Neuronal stem cell (in vitro differentiated cells): ENCODE measurements at regions not wholly inside any gene's neighbourhood (a gene's known extent, or its start where the extent isn't known, plus 50 kb on each side); places are given as distances from the start of the nearest gene placed in this dataset. TPM values are rescaled to one million over a fixed set of nuclear protein-coding genes. Genes with fewer than 3 reads are reported as not detected.
"Not testable (repeated sequence)": the region's sequence is repeated elsewhere in the genome, so short reads cannot be mapped to it uniquely, and the experiment has no call there.

Experiments
- DNase-seq: peaks from one replicate; pipeline ENCODE4 v3.0.0-alpha.2; 2013; ENCODE audit warnings: low spot score
- H2AFZ ChIP-seq: one replicate; pipeline ENCODE4 v1.6.1; 2013; ENCODE audit warnings: mild to moderate bottlenecking, low read length, inconsistent platforms
- H2AK5ac ChIP-seq: 2 replicates; pipeline ENCODE4 v1.6.1; 2013; ENCODE audit warnings: low read depth, mild to moderate bottlenecking, inconsistent platforms, low read length, moderate library complexity, mixed read lengths
- H2BK120ac ChIP-seq: 2 replicates; pipeline ENCODE4 v1.6.1; 2013; ENCODE audit warnings: low read depth, mild to moderate bottlenecking, inconsistent platforms, low read length, moderate library complexity, mixed read lengths
- H2BK12ac ChIP-seq: one replicate; pipeline ENCODE4 v1.6.1; 2013; ENCODE audit warnings: low read length, inconsistent platforms
- H2BK15ac ChIP-seq: 2 replicates; pipeline ENCODE4 v1.6.1; 2013; ENCODE audit warnings: mild to moderate bottlenecking, low read length, inconsistent platforms, mixed read lengths
- H2BK5ac ChIP-seq: one replicate; pipeline ENCODE4 v1.6.1; 2013; ENCODE audit warnings: inconsistent platforms, mild to moderate bottlenecking, low read length, moderate library complexity
- H3K14ac ChIP-seq: one replicate; pipeline ENCODE4 v1.6.1; 2013; ENCODE audit warnings: low read length, inconsistent platforms
- H3K18ac ChIP-seq: 2 replicates; pipeline ENCODE4 v1.6.1; 2013; ENCODE audit warnings: low read length, inconsistent platforms
- H3K23ac ChIP-seq: 2 replicates; pipeline ENCODE4 v1.6.1; 2013; ENCODE audit warnings: low read depth, mild to moderate bottlenecking, mixed read lengths, low read length, inconsistent platforms; ENCODE audit not compliant: poor library complexity
- H3K27ac ChIP-seq: replicated peaks from 3 replicates; pipeline ENCODE4 v1.5.1; 2013; ENCODE audit warnings: low read length, inconsistent platforms
- H3K27me3 ChIP-seq, 3 experiments: 2 replicates each; pipeline ENCODE4 v1.6.1; 2013; ENCODE audit warnings: low read length in 3 of 3, mild to moderate bottlenecking in 2 of 3, inconsistent platforms in 1 of 3, low read depth in 1 of 3, mixed read lengths in 1 of 3, moderate library complexity in 1 of 3; ENCODE audit not compliant: control insufficient read depth in 3 of 3, insufficient read depth in 3 of 3
- H3K36me3 ChIP-seq, 2 donors: replicated peaks in 1 of 2; 2 replicates each; pipeline ENCODE4 v1.6.1; 2013; ENCODE audit warnings: low read length in 2 of 2; ENCODE audit not compliant: control insufficient read depth in 2 of 2, insufficient read depth in 2 of 2
- H3K4ac ChIP-seq: 2 replicates; pipeline ENCODE4 v1.6.1; 2013; ENCODE audit warnings: inconsistent platforms, mild to moderate bottlenecking, low read length, moderate library complexity
- H3K4me1 ChIP-seq, 2 donors: 1 replicate in 1 of 2; 2 replicates in 1 of 2; pipeline ENCODE4 v1.6.1; 2013; ENCODE audit warnings: low read length in 2 of 2, low read depth in 1 of 2; ENCODE audit not compliant: control insufficient read depth in 2 of 2, insufficient read depth in 1 of 2
- H3K4me2 ChIP-seq: one replicate; pipeline ENCODE4 v1.6.1; 2013; ENCODE audit warnings: mild to moderate bottlenecking, low read length, inconsistent platforms; ENCODE audit not compliant: insufficient read depth, poor library complexity, severe bottlenecking
- H3K4me3 ChIP-seq, 2 donors: 2 replicates each; pipeline ENCODE4 v1.5.1; 2013; ENCODE audit warnings: low read length in 2 of 2, mild to moderate bottlenecking in 2 of 2, inconsistent platforms in 1 of 2, moderate library complexity in 1 of 2
- H3K79me1 ChIP-seq: one replicate; pipeline ENCODE4 v1.6.1; 2013; ENCODE audit warnings: low read depth, mild to moderate bottlenecking, inconsistent platforms, low read length, moderate library complexity
- H3K9ac ChIP-seq: one replicate; pipeline ENCODE4 v1.6.1; 2013; ENCODE audit warnings: mild to moderate bottlenecking, low read depth, low read length, inconsistent platforms; ENCODE audit not compliant: poor library complexity
- H3K9me3 ChIP-seq, 2 donors: replicated peaks in 1 of 2; 2 replicates each; pipeline versions ENCODE3 to v1.6.1; 2013; ENCODE audit warnings: low read length in 2 of 2, mild to moderate bottlenecking in 2 of 2, inconsistent platforms in 1 of 2, low read depth in 1 of 2, mixed read lengths in 1 of 2, moderate library complexity in 1 of 2; ENCODE audit not compliant: control insufficient read depth in 2 of 2, insufficient read depth in 1 of 2
- H4K8ac ChIP-seq: one replicate; pipeline ENCODE4 v1.6.1; 2013; ENCODE audit warnings: low read depth, mild to moderate bottlenecking, inconsistent platforms, low read length, moderate library complexity
- H4K91ac ChIP-seq: one replicate; pipeline ENCODE4 v1.6.1; 2013; ENCODE audit warnings: low read length, low read depth, mild to moderate bottlenecking, inconsistent platforms; ENCODE audit not compliant: poor library complexity
- WGBS, 2 donors: extraction: QIAGEN DNeasy Blood & Tissue Kit; methylation state at CpG; one replicate each; pipeline ENCODE4 v1.1.7; 2013; ENCODE audit warnings: missing lambda C conversion rate in 2 of 2, mixed read lengths in 1 of 2; ENCODE audit not compliant: insufficient read length in 2 of 2, insufficient replicate concordance in 1 of 2; ENCODE audit errors: extremely low coverage in 2 of 2; 5-methylcytosine and 5-hydroxymethylcytosine counted together
- small RNA-seq: library from polyadenylated mRNA; stranded (forward); fragments of <200 nt; extraction: miRNeasy Mini kit (QIAGEN cat#:217004); gene quantifications from one replicate; pipeline ENCODE3, GENCODE V24; 2013; ENCODE audit not compliant: insufficient read depth

DNA sequence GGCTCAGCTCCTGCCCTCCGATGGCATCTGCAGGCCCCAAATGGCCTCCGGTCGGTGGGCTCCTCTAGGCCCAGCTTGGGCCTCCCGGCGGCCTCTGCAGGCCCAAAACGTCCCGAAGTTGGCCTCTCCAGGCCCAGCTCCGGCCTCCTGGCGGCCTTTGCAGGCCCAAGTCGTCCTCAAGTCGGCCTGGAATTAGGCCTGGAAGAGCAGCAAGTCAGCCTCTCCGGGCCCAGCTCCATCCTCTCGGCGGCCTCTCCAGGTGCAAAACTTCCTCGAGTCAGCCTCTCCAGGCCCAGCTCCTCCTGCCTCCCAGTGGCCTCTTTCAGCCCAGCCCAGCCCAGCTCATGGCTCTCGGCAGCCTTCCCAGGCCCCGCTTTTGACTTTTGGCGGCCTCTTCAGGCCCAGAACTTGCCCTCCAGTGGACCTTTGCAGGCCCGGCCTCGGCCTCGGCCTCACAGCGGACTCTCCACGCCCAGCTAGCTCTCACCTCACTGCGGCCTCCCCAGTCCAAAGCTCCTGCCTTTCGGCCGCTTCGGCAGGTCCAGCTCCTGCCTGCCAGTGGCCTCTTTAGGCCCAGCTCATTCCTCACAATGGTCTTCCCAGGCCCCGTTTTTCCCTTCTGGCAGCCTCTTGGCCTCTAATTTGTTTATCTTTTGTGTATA, 357.3 kb downstream of the ZNF37A start:
- not testable (repeated sequence) for H2BK12ac ChIP-seq, H3K14ac ChIP-seq, H3K27me3 ChIP-seq, DNase-seq, H2BK5ac ChIP-seq, H3K36me3 ChIP-seq, H3K4me2 ChIP-seq, H2BK15ac ChIP-seq, H4K8ac ChIP-seq, H2AFZ ChIP-seq, H3K9ac ChIP-seq, H3K18ac ChIP-seq, H4K91ac ChIP-seq, H3K4ac ChIP-seq, H2BK120ac ChIP-seq, H3K4me3 ChIP-seq, H2AK5ac ChIP-seq, H3K4me1 ChIP-seq, H3K27ac ChIP-seq, H3K23ac ChIP-seq, H3K9me3 ChIP-seq, H3K79me1 ChIP-seq
- WGBS, 2 donors = no CpG with 5 or more reads among the region's 28 CpGs

Small RNAs in the stretch of these regions (small RNA-seq; reads per million reads assigned to genes)
- gene AL117339.3 (not detected), gene RNU6-1118P (not detected)
